HG02885 (cell line): ENCODE measurements at regions not wholly inside any gene's neighbourhood (a gene's known extent, or its start where the extent isn't known, plus 50 kb on each side); places are given as distances from the start of the nearest gene placed in this dataset.

Experiments
- ATAC-seq: cut with Tn5 transposase; IDR thresholded peaks from one replicate; pipeline ENCODE4 v1.9.1; 2021; ENCODE audit warnings: mild to moderate bottlenecking; ENCODE audit not compliant: unreplicated experiment, poor library complexity

DNA sequence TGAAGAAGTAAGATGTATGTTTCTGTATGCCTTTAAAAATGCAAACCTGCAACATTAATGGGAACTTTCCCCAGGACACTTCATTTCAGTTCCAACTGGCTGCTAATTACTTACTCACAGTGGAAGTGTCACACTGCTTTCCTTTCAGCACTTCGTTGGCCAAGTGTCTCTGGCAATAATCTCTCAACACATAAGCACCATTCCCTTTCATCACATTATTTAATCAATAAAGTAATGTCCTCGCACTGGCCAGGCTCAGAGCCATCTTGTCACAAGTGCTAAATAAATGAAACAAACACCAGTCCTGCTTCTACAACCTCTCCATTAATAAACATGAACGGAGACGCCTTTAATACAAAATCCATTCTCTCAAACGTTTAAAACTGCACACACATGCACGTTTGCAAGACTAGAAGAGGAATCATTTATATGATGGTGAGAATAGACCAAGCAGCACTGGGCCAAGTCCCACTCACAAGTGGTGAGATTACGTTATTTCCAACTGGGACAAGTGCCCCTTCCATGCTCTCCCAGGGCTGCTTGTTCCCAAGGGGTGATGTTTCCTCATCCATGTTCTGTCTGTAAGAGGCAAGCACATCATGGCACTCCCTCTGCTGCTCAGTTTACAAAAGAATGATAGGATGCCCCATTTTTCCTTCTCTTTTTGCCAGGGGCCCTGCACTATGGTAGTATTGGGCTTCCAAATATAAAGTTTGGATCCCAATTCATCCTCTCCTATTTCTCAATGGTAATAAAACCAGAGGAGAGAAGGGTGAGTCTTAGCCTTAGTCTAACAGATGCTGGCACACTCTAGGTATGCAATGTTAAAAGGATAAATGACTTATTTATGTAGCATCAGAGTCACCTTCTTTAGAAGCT lies 56.8 kb upstream of the ETAA1 start:
- ATAC-seq = no peak

DNA sequence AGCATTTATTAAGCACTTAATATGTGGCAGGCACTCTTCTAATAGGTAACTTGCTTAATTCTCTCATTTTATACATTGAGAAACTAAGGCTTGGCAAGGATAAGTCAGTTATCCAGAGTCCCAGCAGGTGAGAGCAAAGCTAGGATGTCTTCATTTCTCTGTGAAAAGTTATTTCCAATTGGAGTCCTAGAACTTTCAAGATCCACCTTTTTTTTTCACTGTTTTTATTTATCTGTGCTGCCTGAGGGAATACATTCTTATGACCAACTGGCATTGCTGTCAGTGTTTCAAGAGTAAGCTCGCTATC lies 56.2 kb upstream of the ETAA1 start:
- no peak for ATAC-seq

DNA sequence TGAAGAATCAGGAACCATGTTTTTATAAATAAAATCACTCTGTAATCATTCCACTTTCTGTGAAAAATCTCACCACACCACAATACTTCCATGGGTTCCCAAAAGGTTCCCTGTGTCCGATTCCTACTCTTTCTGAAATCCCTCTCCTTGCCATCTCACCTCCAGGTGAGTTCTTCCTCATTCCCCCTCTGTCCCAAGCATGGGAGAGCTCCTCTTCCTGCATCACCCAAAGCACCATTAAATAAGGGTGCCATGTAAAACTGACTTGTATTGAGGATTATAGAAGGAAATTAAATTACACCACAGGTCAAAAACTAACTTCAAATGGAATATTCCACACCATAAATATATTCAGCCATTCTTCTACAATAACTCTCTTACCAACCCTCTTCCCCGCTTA lies 55.8 kb upstream of the ETAA1 start:
- ATAC-seq = no peak

DNA sequence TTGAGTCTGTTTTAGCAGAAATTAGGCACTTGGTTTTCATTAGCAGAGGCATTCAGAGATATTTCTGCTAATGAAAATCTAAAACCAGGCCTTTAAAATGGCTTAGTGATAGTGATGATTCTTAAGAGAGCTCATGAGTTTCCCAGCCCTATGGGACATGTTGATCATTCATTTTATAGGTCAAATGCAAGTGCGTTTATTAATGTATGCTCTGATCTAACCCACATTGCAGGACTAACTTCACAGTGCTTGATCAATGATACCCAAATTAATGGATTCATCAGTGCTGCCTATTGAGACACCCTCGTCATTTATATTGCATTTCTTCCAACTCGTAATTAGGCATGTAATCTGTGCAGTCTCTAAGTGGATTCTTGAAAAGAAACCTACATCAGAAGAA lies 54.7 kb upstream of the ETAA1 start:
- no peak for ATAC-seq

DNA sequence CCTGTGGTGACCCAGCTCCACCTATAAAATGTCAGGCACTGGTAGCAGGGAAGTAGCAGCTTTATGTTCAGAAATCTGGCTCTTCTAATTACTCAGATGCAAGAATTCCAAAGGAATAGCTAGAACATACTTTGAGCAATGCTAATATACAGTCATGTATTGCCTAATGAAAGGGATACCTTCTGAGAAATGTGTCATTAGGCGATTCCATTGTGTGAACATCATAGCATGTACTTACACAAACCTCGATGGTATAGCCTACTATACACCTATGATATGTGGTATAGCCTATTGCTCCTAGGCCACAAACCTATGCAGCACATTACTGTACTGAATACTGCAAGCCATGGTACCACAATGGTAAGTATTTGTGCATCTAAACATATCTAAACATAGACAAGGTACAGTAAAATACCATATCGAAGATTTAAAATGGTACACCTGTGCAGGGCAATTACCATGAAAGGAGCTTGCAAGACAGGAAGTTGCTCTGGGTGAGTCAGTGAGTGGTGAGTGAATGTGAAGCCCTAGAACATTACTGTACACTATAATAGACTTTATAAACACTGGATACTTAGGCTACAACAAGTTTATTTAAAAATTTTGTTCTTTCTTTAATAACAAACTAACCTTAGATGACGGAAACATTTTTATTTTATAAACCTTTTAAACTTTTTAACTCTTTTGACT lies 50.3 kb upstream of the ETAA1 start:
- ATAC-seq = no peak
